ENCODE measurements at regions not wholly inside any gene's neighbourhood (a gene's known extent, or its start where the extent isn't known, plus 50 kb on each side); places are given as distances from the start of the nearest gene placed in this dataset.

- no peak for DNase-seq
These were observed 71.8 kb upstream of the FOXP4 start for GRCh38 chr6:41474213-41474933.

- DNase-seq, result no peak
These were observed 71.0 kb upstream of the FOXP4 start for GRCh38 chr6:41475164-41475563.

GRCh38 chr6:41475737-41476357 lies 70.3 kb upstream of the FOXP4 start:
- no peak for DNase-seq

GRCh38 chr6:41476401-41476800 lies 69.8 kb upstream of the FOXP4 start:
- no peak for DNase-seq

- no peak for DNase-seq
These were observed 68.6 kb upstream of the FOXP4 start for GRCh38 chr6:41477572-41477971.

- no peak for DNase-seq
These were observed 62.2 kb upstream of the FOXP4 start for GRCh38 chr6:41483943-41484342.

- no peak for DNase-seq
These were observed 58.2 kb upstream of the FOXP4 start for GRCh38 chr6:41487860-41488432.

GRCh38 chr6:41488433-41489119 lies 57.6 kb upstream of the FOXP4 start:
- DNase-seq, result no peak

GRCh38 chr6:41489120-41489851 lies 56.9 kb upstream of the FOXP4 start:
- no peak for DNase-seq

- no peak for DNase-seq
These were observed 53.8 kb upstream of the FOXP4 start for GRCh38 chr6:41492261-41492891.

- DNase-seq, result no peak
These were observed 51.7 kb upstream of the FOXP4 start for GRCh38 chr6:41494212-41495110.

All from CD4-positive, alpha-beta T cell treated with Interferon gamma for 1 hour (primary cell).